Suprapubic skin (tissue), 4 donors: ENCODE measurements at regions not wholly inside any gene's neighbourhood (a gene's known extent, or its start where the extent isn't known, plus 50 kb on each side); places are given as distances from the start of the nearest gene placed in this dataset.

Source experiments
- EP300 ChIP-seq: sonication (generic); formaldehyde crosslinking; IDR thresholded peaks from one replicate; pipeline ENCODE4 v1.6.1; 2017; ENCODE audit warnings: antibody characterized with exemption
- POLR2AphosphoS5 ChIP-seq, 3 donors: sonication (generic); formaldehyde crosslinking; IDR thresholded peaks; one replicate each; pipeline ENCODE4 v1.6.1; 2017; ENCODE audit warnings: antibody characterized with exemption in 3 of 3
- TF ChIP-seq, protein P1 (sequence below), 2 donors: fragments of 200-600 bp in 1 of 2; fragments of 450-650 bp in 1 of 2; sonication (generic) in 1 of 2; IDR thresholded peaks; one replicate each; pipeline ENCODE4 v1.5.1; 2016 to 2019; ENCODE audit warnings: antibody characterized with exemption in 2 of 2, mild to moderate bottlenecking in 1 of 2, moderate library complexity in 1 of 2

- TF ChIP-seq, protein P1, sequence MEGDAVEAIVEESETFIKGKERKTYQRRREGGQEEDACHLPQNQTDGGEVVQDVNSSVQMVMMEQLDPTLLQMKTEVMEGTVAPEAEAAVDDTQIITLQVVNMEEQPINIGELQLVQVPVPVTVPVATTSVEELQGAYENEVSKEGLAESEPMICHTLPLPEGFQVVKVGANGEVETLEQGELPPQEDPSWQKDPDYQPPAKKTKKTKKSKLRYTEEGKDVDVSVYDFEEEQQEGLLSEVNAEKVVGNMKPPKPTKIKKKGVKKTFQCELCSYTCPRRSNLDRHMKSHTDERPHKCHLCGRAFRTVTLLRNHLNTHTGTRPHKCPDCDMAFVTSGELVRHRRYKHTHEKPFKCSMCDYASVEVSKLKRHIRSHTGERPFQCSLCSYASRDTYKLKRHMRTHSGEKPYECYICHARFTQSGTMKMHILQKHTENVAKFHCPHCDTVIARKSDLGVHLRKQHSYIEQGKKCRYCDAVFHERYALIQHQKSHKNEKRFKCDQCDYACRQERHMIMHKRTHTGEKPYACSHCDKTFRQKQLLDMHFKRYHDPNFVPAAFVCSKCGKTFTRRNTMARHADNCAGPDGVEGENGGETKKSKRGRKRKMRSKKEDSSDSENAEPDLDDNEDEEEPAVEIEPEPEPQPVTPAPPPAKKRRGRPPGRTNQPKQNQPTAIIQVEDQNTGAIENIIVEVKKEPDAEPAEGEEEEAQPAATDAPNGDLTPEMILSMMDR (IDR thresholded peaks at IDR 0.05): no peak
- TF ChIP-seq POLR2AphosphoS5 (IDR thresholded peaks at IDR 0.05) (no peak), EP300 (no peak)
Observed at GRCh38 chr18:57940166-57940660, 103.8 kb upstream of the NEDD4L start.
